Smooth muscle cell of the brain vasculature (primary cell): ENCODE measurements at regions not wholly inside any gene's neighbourhood (a gene's known extent, or its start where the extent isn't known, plus 50 kb on each side); places are given as distances from the start of the nearest gene placed in this dataset.

Experiments used
- DNase-seq: peaks from one replicate; pipeline ENCODE4 v3.0.0-alpha.2; 2012; ENCODE audit warnings: low read depth, low spot score

GRCh38 chr14:71361874-71362273 is 454.6 kb downstream of the PCNX1 start:
- DNase-seq = no peak

GRCh38 chr14:71362282-71362681 is 455.0 kb downstream of the PCNX1 start:
- no peak for DNase-seq

GRCh38 chr14:71362920-71363584 is 455.8 kb downstream of the PCNX1 start:
- DNase-seq = no peak

- DNase-seq = no peak
These were observed 457.0 kb downstream of the PCNX1 start for GRCh38 chr14:71363946-71364925.

GRCh38 chr14:71365361-71365760 is 458.1 kb downstream of the PCNX1 start:
- DNase-seq = no peak

- no peak for DNase-seq
These were observed 459.6 kb downstream of the PCNX1 start for GRCh38 chr14:71366861-71367260.

GRCh38 chr14:71371711-71372396 is 464.6 kb downstream of the PCNX1 start:
- DNase-seq = no peak

GRCh38 chr14:71372411-71372838 is 465.2 kb downstream of the PCNX1 start:
- DNase-seq = no peak

- DNase-seq = no peak
These were observed 466.5 kb downstream of the PCNX1 start for GRCh38 chr14:71373773-71374172.

GRCh38 chr14:71374989-71375388 is 467.7 kb downstream of the PCNX1 start:
- no peak for DNase-seq

- no peak for DNase-seq
These were observed 469.8 kb downstream of the PCNX1 start for GRCh38 chr14:71377099-71377498.

GRCh38 chr14:71380271-71380670 is 473.0 kb downstream of the PCNX1 start:
- no peak for DNase-seq

- no peak for DNase-seq
These were observed 474.6 kb downstream of the PCNX1 start for GRCh38 chr14:71381814-71382213.

- DNase-seq = no peak
These were observed 475.1 kb downstream of the PCNX1 start for GRCh38 chr14:71382315-71382714.

GRCh38 chr14:71383510-71383909 is 476.3 kb downstream of the PCNX1 start:
- DNase-seq = no peak

GRCh38 chr14:71384007-71384845 is 477.0 kb downstream of the PCNX1 start:
- DNase-seq = no peak

GRCh38 chr14:71387753-71388152 is 480.5 kb downstream of the PCNX1 start:
- no peak for DNase-seq

- no peak for DNase-seq
These were observed 481.1 kb downstream of the PCNX1 start for GRCh38 chr14:71388336-71388735.

- no peak for DNase-seq
These were observed 481.6 kb downstream of the PCNX1 start for GRCh38 chr14:71388862-71389261.

- no peak for DNase-seq
These were observed 487.1 kb downstream of the PCNX1 start for GRCh38 chr14:71394386-71394785.

GRCh38 chr14:71395151-71395604 is 487.9 kb downstream of the PCNX1 start:
- DNase-seq = no peak
